C1 segment of cervical spinal cord (tissue), 14 donors: ENCODE measurements at regions not wholly inside any gene's neighbourhood (a gene's known extent, or its start where the extent isn't known, plus 50 kb on each side); places are given as distances from the start of the nearest gene placed in this dataset.
"Not testable (repeated sequence)": the region's sequence is repeated elsewhere in the genome, so short reads cannot be mapped to it uniquely, and the experiment has no call there.

ENCODE experiments used
- DNase-seq, 14 donors: peaks; one replicate each; lab custom pipeline; 2025; lab: John Stamatoyannopoulos, UW

DNA sequence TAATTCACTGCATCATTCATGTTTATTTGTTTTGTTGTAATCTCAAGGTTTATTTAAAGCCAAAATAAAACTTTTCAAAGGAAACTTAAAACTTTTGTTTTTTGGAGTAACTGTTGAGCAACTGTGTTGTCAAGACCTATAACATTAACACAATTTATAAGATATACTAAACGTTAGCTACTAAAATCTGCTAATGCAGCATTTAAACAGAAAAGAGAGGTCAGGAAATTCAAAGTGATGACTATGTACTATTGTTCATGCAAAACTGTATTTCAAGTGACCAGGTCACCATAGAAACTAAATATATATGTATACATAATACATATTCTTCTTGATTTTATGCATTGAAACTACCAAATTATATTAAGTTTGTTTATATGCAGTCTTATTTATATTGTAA lies 1740.9 kb downstream of the EFNA5 start:
- no peak for DNase-seq

DNA sequence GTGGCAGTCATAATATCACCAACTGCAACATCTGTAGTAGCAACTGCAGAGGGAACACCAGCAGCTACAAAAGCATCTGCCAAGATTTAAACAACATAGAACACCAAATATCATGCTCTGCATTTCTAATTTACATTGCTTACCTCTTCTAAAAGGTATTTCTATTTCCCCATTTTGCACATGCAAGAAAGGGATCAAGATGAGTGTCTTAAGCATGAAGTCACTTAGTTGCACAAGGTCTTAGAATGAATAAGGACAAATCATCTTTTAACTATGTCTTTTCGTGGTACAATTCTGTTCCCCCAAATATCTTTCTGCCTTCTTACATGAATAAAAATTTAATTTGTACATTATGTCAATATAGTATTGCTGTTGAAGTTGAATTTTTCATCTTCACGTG lies 1746.4 kb downstream of the EFNA5 start:
- no peak for DNase-seq

DNA sequence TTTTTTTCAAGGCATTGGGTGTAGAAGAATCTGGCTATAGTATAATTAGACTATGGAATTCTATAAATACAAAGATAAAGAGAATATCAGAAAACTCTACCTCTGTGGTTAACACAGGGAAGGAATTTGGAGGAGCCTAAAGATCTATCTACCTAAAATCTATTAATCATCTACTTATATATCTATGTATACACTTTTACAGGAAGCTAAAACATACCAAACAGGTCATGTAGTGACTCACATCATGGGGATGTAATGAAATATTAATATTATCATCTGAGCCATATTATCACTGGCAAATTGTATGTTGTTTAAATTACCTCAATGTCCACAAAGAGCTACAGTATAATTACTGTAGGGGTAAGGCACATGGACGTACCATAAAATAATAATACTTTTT lies 1748.2 kb downstream of the EFNA5 start:
- DNase-seq, result no peak

DNA sequence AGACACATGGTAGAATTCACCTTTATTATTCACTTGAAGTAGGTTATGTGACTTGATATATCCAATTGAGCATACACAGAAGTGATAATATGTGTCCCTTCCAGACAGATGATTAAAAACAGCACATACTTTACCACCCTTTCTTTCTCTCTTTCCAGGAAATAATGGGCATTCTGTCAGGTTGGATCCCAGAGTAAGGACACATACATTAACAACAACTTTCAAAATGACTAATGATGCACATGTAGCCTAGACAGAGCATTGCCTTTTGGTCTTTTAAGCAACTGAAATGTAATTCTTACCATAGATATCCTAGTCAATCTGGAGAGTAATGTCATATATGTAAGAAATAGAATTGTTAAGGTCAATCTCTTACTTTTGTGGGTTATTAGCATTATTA lies 1748.7 kb downstream of the EFNA5 start:
- DNase-seq, result no peak

DNA sequence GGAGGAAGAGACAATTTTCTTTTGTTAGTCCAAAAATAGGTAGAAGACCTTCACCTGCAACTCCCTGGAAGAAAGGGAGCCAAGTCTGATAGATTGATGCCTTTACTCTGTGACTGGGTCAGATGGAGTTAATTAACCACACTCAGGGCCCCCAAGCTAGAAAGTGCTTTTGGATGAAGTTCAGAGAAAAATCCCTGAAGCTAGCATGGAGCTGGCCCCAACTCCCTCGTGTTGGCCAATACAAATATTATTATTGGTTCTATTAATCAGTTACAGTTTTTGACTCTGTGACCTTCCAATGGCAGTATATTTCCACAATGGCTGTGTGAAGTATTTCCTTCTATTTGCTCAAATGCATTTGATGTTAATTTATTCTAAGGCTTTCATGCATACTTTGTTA lies 1753.5 kb downstream of the EFNA5 start:
- no peak for DNase-seq

DNA sequence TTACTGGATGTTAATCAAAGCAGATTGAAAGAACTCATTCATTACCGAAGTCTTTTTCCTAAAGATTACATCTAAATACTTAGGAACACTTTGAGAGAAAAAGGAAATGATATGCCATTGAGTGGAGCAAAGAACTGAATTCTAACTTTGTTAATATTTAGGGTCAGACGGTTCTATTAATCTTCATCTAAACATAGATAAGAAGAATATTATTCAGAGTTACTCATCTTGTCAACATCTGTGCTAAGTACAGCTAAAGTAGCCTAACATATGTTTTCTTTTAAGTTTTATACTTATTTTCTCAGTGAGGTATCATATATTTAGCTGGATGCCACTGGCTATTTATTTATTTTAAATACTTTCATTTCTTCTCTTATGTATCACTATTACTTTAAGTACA lies 1763.7 kb downstream of the EFNA5 start:
- DNase-seq, result no peak

DNA sequence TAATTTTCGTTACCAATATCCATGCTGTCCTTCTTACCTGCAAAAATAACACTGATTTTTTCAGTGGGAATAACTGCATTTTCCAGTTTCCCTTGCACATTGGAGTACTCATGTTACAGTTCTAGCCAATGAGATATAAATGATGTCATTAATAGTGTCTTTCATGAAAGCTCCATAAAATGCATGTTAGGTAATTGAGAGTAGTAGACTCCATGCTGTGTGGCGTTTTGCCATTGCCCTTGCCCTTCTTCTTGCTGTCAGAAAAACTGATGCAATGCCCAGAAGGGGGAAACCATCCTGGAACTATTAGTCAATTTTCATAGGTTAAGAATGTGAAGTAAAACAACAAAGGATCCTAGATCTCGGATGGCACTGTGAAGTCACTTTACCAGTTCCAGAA lies 1765.3 kb downstream of the EFNA5 start:
- no peak for DNase-seq

DNA sequence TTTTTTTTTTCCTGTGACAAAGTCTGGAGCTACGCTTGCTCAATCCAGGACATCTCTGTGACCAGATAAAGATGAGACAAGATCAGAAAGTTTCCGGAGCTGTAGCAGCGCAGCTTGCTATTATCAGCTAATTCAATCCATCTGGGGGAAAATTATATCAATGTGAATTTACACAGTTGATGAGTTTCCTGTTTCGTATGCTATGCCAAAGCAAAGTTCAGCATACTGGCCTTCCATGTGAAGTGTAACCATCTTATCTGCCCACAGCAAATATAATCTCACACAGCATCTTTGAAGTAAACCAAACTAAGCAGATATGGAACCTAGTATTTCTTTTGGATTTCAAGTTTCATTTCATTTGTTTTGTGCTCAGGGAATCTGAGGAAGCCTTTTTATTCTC lies 1767.7 kb downstream of the EFNA5 start:
- no peak for DNase-seq

DNA sequence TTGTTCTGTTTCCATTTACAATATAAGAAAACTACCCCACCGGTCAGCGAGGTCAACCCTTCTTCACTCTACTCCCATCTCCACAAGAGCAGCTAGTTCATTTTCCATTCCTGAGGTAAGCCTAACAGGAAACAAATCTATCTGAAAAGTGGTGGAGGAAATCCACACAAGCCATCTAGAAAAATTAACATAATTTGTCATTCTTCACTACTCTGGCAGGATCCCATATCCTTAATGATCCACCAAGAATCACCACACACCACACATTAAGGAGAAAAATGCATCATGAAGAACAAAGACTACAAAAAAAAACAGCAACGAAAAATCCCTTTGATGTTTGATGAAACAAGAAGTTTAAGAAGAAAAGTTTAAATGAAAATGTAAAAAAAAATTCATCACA lies 1771.0 kb downstream of the EFNA5 start:
- no peak for DNase-seq

DNA sequence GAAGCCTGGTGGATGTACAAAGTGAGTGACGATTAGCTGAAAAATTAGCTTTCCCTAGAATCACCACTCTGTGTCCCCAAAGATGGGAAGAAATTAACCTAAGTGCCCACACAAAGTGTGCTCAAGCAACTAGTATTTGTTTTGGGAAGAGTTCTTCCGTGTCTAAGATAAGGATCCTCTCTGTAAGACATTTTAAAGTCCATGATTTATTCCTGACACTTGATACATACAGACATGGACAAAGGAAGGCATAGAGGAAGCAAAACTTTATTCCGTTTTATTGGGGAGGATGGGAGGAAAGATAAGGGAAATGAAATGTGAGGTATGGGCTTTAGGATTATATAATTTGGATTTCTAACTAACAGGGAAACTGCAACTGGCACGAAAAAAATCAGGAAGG lies 1772.6 kb downstream of the EFNA5 start:
- no peak for DNase-seq

DNA sequence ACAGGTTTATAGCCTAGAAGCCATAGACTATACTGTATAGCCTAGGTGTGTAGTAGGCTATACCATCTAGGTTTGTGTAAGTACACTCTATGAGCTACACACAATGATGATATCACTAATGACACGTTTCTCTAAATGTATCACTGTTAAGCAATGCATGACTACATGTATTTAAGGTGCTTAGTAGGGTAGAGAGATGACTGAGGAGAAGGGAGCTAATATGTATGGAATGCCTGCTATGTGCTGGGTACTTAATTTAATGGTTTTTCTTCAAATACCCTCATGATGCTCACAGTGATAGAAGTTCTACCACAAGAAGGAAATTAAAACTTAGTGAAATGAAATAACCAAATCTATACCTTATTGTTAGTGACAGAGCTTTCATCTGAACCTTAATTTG lies 1785.5 kb downstream of the EFNA5 start:
- DNase-seq, result no peak

DNA sequence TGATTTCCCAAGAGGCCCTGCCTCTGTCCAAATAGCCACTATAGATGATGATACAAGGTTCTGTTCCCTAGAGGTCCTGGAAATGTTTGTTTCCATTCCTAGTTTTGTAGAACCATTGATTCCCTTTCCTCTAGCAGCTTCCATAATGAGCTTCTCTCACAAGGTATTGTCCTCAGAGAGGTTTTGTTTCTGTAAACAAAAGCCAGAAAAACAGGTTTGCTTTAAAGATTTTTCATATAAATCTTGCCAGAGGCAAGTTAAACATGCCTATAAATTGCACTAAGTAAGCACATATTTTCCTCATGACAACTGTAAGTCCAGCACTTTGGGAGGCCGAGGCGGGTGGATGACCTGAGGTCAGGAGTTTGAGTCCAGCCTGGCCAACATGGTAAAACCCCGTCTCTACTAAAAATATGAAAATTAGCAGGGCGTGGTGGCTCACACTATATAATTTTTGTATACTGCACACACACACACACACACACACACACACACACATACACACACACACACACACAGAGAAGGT lies 1787.7 kb downstream of the EFNA5 start:
- DNase-seq, result no peak

DNA sequence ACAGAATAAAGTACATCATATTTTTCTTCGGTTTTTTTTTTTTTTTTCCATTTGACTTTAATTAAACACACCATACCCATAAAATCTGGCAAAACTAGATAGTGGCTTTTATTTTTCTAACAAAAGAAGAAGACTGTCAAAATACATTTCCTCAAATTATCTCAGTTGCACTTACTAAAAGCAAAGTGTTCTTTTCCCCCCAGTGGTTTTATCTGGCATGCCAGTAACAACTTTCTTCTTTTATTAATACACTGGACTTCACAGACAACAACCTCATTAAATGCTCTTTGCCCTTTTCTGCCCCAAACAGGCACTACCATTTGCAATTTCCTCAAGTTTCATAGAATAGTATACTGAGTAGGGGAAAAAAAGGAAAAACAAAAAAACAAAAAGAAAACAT lies 1792.3 kb downstream of the EFNA5 start:
- no peak for DNase-seq

DNA sequence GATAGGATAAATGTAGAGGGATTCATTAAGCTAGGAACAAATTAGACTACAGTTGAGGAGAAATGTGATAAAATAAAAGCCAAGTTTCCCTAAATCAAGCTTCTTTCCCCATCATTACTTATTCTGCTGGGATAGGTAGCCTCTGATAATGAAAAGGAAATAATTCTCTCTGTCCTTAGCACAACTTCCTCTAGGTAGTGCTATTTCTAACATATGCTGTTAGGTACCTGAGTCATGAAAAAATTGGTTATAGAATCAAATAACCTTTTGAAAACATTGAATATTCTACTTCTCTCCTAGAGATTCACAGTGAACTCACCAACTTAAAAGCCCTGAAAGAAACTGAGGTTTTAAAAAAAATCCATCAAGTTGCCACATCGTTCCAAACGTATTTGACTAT lies 1793.1 kb downstream of the EFNA5 start:
- DNase-seq, result no peak

DNA sequence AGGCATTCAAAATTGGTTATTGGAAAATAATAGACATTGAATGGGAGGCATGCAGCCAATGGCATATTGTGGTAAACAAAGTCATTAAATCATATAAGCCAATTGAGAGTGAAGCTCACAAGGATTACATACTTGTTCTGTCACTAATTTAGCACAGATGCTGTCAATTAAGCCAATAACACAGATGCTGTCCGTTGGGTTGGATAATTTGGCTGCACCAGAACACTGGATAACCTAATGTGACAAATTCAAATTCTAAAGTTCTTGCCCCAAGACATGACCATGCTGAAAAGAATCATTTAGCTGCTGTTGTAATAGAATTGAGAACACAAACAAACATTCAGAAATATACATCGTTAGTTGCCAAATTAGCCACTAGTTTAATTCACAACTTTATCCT lies 1796.4 kb downstream of the EFNA5 start:
- no peak for DNase-seq

DNA sequence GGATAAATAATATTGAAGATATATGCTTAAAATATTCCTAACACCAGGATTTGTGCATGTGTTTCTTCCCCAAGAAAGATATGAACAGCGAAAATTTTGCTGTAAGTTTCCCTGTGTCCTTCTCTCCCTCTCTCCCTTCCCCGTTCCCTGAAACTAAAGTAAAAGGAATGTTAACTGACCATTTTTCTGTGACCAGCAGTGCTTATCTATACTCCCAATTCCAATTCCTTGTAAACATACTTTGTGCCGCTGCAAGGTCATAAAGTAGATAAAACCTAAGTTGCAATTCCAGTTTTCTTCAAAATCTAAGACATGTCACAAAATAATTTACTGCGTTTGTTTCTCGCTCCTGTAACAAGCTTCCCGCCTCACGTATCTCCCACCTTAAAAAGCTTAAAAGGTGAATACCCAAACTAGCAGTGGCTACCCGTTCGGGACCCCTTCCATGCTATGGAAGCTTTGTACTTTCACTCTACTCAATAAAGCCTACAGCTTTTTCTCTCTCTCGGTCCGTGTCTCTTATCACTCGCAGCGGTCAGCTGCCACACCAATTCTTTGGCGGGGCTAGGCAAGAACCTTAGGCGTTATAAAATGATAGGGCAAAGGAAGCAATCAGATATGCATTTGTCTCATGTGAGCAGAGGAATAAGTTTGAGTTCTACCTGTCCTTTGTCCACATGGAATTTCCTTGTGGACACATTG lies 1798.0 kb downstream of the EFNA5 start:
- DNase-seq, result no peak

DNA sequence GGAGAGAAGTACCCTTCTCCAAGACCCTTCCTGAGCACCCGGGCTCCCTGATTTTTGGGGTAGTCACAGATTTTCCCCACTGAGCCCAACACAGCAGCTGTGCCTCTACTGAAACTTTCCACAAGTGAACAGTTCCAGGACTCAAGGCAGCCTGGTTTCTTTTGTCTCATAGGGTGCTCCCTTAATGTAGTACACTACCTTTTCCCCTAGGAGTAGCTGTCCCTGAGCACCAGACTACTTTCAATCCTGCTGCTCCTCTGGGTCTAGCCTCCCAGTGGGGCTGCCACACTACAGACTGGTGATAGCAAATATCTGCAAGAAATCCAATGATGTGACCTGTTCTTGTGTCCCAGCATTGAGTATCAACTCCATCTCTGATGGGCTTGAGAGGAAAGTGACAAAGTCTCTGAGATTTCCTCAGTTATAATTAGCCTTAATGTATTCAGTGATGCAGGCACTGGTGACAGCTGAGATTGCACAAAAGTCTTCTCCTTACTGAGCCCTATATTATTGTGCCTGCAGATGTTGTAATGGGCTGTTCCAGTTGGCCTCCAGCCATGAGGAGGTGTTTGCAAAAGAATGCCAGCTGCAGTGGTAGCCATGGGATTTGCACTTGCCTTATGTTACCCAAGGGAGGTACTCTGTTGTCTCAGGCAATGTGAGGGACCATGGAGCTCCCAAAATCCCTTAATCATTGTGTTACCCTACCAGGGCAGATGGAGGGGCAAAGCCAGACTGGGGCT lies 1802.5 kb downstream of the EFNA5 start:
- DNase-seq, result no peak

DNA sequence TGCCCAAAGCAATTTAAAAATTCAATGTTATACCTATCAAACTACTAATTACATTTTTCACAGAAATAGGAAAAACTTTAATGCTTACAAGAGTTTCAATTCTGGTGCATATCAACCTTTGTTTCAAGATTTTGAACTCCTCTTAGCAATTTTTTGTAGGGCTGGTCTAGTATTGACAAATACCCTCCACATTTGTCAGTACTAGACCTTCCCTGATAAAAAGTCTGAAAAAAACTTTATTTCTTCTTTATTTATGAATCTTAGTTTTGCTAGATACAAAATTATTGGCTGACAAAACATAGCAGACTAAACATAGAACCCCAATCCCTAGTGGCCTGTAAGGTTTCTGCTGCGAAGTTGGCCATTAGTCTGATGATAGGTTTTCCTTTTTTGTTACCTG lies 1804.9 kb downstream of the EFNA5 start:
- no peak for DNase-seq

DNA sequence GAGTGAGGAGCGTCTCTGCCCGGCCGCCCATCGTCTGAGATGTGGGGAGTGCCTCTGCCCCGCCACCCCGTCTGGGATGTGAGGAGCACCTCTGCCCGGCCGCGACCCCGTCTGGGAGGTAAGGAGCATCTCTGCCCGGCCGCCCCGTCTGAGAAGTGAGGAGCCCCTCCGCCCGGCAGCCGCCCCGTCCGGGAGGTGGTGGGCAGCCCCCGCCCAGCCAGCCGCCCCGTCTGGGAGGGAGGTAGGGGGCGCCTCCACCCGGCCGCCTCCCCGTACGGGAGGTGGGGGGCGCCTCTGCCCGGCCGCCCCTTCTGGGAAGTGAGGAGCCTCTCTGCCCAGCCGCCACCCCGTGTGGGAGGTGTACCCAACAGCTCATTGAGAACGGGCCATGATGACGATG lies 1811.4 kb downstream of the EFNA5 start:
- DNase-seq, result not testable (repeated sequence)

DNA sequence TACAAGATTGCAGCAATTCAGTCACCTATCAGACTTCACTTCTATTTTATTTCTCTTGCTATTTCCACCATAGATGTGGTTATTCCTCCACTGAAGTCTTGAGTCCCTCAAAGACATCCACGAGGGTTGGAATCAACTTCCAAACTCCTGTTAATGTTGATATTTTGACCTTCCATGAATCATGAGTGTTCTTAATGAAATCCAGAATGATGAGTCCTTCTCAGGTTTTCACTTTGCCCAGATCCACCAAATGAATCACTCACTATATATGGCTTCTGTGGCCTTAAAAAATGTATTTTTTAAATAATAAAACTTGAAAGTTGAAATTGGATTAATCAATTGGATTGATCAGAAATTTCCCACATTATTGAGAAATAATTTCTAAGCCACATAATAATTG lies 1821.0 kb downstream of the EFNA5 start:
- DNase-seq, result no peak

DNA sequence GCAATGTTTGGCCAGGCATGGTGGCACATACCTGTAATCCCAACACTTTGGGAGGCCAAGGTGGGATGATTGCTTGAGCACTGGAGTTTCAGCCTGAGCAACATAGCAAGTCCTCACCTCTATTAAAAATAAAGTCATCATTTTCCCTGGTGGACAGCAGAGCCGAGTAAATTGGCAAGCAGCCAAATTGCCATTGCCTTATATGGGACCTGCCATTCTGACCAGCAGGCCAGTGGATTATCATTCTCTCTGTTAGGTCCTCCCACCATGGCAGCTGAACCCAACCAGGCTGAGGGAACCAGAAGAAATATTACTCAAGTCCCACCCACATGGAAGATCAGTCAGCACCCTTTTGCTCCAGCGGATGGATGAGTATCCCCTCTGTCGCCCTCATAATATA lies 1829.9 kb downstream of the EFNA5 start:
- no peak for DNase-seq

DNA sequence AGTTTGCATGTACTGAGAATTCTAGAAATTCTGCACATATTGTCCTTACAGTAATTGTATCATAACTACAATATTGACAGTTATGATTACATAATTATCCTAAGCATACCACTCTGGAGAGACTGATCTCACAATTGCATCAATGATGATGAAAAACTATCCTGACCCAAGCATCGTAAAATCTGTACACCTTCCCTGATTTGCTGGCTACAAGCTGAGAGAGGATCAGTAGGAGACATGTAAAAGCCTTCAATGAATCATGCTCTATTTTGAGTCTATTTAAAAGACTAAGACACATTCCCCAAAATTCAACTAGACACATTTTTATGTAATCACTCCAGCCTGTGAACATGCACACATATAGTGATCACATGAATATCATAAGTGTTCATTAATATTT lies 1833.8 kb downstream of the EFNA5 start:
- no peak for DNase-seq

DNA sequence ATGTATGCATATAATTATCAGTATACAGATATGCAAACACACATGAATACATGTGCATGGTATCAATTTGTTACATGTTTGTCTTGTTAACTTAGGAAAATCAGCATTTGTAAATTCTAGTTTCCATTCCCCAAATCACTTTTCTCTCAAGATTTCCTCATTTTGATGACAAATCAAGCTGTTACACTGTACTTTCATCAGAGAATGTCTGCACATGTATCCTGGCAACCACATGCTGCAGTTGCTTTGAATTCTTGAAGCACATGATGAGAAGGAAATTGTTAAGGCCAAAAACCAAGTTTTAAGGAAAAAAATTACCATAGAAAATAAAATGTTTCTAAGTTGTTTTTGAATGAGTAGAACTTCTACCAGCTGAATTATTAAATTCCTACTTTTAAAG lies 1834.5 kb downstream of the EFNA5 start:
- no peak for DNase-seq
